Stomach (tissue), 4 donors: ENCODE measurements at regions not wholly inside any gene's neighbourhood (a gene's known extent, or its start where the extent isn't known, plus 50 kb on each side); places are given as distances from the start of the nearest gene placed in this dataset.

Experiments used
- EP300 ChIP-seq: sonication (generic); formaldehyde crosslinking; IDR thresholded peaks from one replicate; pipeline ENCODE4 v1.6.1; 2017; ENCODE audit warnings: antibody characterized with exemption
- POLR2AphosphoS5 ChIP-seq, 3 donors: sonication (generic); formaldehyde crosslinking; IDR thresholded peaks; one replicate each; pipeline ENCODE4 v1.6.1; 2016; ENCODE audit warnings: antibody characterized with exemption in 3 of 3
- TF ChIP-seq, protein P1 (sequence below), 7 experiments: fragments of 450-650 bp in 4 of 7; fragments of 200-600 bp in 3 of 7; sonication (generic) in 3 of 7; IDR thresholded peaks; one replicate each; pipeline ENCODE4 v1.5.1; 2016 to 2019; ENCODE audit warnings: antibody characterized with exemption in 7 of 7, control low read depth in 2 of 7, mild to moderate bottlenecking in 1 of 7

DNA sequence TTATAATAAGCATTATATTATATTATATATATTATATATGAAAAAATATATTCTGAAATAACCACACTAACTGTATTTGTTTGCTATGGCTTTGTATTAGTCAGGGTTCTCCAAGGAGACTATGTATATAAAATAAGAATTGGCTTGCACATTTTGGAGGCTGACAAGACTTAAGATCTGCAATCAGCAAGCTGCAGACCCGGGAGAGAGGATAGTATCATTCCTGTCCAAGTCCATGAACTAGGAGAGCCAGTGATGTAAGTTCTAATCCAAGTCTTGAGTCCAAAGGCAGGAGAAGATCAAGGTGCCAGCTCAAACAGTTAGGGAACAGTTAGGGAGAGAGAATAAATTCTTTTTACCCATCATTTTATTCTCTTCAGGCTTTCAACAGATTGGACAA lies 639.5 kb downstream of the PLPP3 start:
- TF ChIP-seq, protein P1, sequence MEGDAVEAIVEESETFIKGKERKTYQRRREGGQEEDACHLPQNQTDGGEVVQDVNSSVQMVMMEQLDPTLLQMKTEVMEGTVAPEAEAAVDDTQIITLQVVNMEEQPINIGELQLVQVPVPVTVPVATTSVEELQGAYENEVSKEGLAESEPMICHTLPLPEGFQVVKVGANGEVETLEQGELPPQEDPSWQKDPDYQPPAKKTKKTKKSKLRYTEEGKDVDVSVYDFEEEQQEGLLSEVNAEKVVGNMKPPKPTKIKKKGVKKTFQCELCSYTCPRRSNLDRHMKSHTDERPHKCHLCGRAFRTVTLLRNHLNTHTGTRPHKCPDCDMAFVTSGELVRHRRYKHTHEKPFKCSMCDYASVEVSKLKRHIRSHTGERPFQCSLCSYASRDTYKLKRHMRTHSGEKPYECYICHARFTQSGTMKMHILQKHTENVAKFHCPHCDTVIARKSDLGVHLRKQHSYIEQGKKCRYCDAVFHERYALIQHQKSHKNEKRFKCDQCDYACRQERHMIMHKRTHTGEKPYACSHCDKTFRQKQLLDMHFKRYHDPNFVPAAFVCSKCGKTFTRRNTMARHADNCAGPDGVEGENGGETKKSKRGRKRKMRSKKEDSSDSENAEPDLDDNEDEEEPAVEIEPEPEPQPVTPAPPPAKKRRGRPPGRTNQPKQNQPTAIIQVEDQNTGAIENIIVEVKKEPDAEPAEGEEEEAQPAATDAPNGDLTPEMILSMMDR (IDR thresholded peaks at IDR 0.05) = no peak
- TF ChIP-seq EP300 = no peak
- TF ChIP-seq POLR2AphosphoS5 (IDR thresholded peaks at IDR 0.05) = no peak
